ENCODE measurements at regions not wholly inside any gene's neighbourhood (a gene's known extent, or its start where the extent isn't known, plus 50 kb on each side); places are given as distances from the start of the nearest gene placed in this dataset.

- peak; percentile 39 for DNase-seq (ENCODE audit: low read depth)
These were observed 507.3 kb upstream of the CBLB start for GRCh38 chr3:106376016-106376570.

GRCh38 chr3:106379251-106379750, 510.5 kb upstream of the CBLB start:
- no peak for DNase-seq (ENCODE audit: low read depth)
- Histone ChIP-seq H3K9ac (ENCODE audit: low read length) (no peak overlapping the region), H3K4me3 (ENCODE audit: low read length) (no peak overlapping the region), H3K27me3 (replicated peaks; ENCODE audit: control insufficient read depth, insufficient read depth, low read length) (no peaks in the 10 kb centered on the region), H3K4me1 (ENCODE audit: control insufficient read depth, insufficient read depth, low read length) (no peaks in the 10 kb centered on the region), H3K9me3 (ENCODE audit: control insufficient read depth, low read length) (no peaks in the 10 kb centered on the region), H3K36me3 (ENCODE audit: control insufficient read depth, insufficient read depth, low read length, severe bottlenecking) (no peaks in the 10 kb centered on the region)

More at GRCh38 chr3:106376016-106376570, 507.3 kb upstream of the CBLB start:
- no peaks in the 10 kb centered on the region for H3K27me3 ChIP-seq (replicated peaks; ENCODE audit: control insufficient read depth, insufficient read depth, low read length)
- H3K4me3 ChIP-seq (ENCODE audit: low read length) = no peak overlapping the region
- H3K4me1 ChIP-seq (ENCODE audit: control insufficient read depth, insufficient read depth, low read length) = no peaks in the 10 kb centered on the region
- no peaks in the 10 kb centered on the region for H3K9me3 ChIP-seq (ENCODE audit: control insufficient read depth, low read length)
- H3K9ac ChIP-seq (ENCODE audit: low read length) = no peak overlapping the region
- no peaks in the 10 kb centered on the region for H3K36me3 ChIP-seq (ENCODE audit: control insufficient read depth, insufficient read depth, low read length, severe bottlenecking)

- Histone ChIP-seq H3K9ac (ENCODE audit: low read length) (no peak overlapping the region), H3K36me3 (ENCODE audit: control insufficient read depth, insufficient read depth, low read length, severe bottlenecking) (no peaks in the 10 kb centered on the region), H3K9me3 (ENCODE audit: control insufficient read depth, low read length) (no peaks in the 10 kb centered on the region), H3K4me1 (ENCODE audit: control insufficient read depth, insufficient read depth, low read length) (no peaks in the 10 kb centered on the region), H3K27me3 (replicated peaks; ENCODE audit: control insufficient read depth, insufficient read depth, low read length) (no peaks in the 10 kb centered on the region), H3K4me3 (ENCODE audit: low read length) (no peak overlapping the region)
- DNase-seq (ENCODE audit: low read depth) = peak; percentile 42
These were observed 511.4 kb upstream of the CBLB start for GRCh38 chr3:106380232-106380631.

- H3K4me1 ChIP-seq (ENCODE audit: control insufficient read depth, insufficient read depth, low read length) = no peaks in the 10 kb centered on the region
These were observed 512.6 kb upstream of the CBLB start for GRCh38 chr3:106381286-106381938.

GRCh38 chr3:106381939-106382335, 513.1 kb upstream of the CBLB start:
- no peak for DNase-seq (ENCODE audit: low read depth)
- Histone ChIP-seq H3K4me3 (ENCODE audit: low read length) (no peak overlapping the region), H3K9me3 (ENCODE audit: control insufficient read depth, low read length) (no peaks in the 10 kb centered on the region), H3K9ac (ENCODE audit: low read length) (no peak overlapping the region), H3K27me3 (replicated peaks; ENCODE audit: control insufficient read depth, insufficient read depth, low read length) (no peaks in the 10 kb centered on the region), H3K36me3 (ENCODE audit: control insufficient read depth, insufficient read depth, low read length, severe bottlenecking) (no peaks in the 10 kb centered on the region), H3K4me1 (ENCODE audit: control insufficient read depth, insufficient read depth, low read length) (no peaks in the 10 kb centered on the region)

More at GRCh38 chr3:106381286-106381938, 512.6 kb upstream of the CBLB start:
- Histone ChIP-seq H3K9ac (ENCODE audit: low read length) (no peak overlapping the region), H3K9me3 (ENCODE audit: control insufficient read depth, low read length) (no peaks in the 10 kb centered on the region), H3K36me3 (ENCODE audit: control insufficient read depth, insufficient read depth, low read length, severe bottlenecking) (no peaks in the 10 kb centered on the region), H3K27me3 (replicated peaks; ENCODE audit: control insufficient read depth, insufficient read depth, low read length) (no peaks in the 10 kb centered on the region), H3K4me3 (ENCODE audit: low read length) (no peak overlapping the region)
- no peak for DNase-seq (ENCODE audit: low read depth)

GRCh38 chr3:106386050-106386449, 517.2 kb upstream of the CBLB start:
- Histone ChIP-seq H3K9ac (ENCODE audit: low read length) (no peak overlapping the region), H3K27me3 (replicated peaks; ENCODE audit: control insufficient read depth, insufficient read depth, low read length) (no peaks in the 10 kb centered on the region), H3K36me3 (ENCODE audit: control insufficient read depth, insufficient read depth, low read length, severe bottlenecking) (no peaks in the 10 kb centered on the region), H3K4me1 (ENCODE audit: control insufficient read depth, insufficient read depth, low read length) (peaks cover under 1% of the 10 kb centered on the region), H3K9me3 (ENCODE audit: control insufficient read depth, low read length) (no peaks in the 10 kb centered on the region), H3K4me3 (ENCODE audit: low read length) (no peak overlapping the region)
- no peak for DNase-seq (ENCODE audit: low read depth)

- Histone ChIP-seq H3K9me3 (ENCODE audit: control insufficient read depth, low read length) (no peaks in the 10 kb centered on the region), H3K36me3 (ENCODE audit: control insufficient read depth, insufficient read depth, low read length, severe bottlenecking) (no peaks in the 10 kb centered on the region), H3K27me3 (replicated peaks; ENCODE audit: control insufficient read depth, insufficient read depth, low read length) (no peaks in the 10 kb centered on the region), H3K4me1 (ENCODE audit: control insufficient read depth, insufficient read depth, low read length) (peaks cover 3% of the 10 kb centered on the region), H3K9ac (ENCODE audit: low read length) (no peak overlapping the region), H3K4me3 (ENCODE audit: low read length) (no peak overlapping the region)
- no peak for DNase-seq (ENCODE audit: low read depth)
These were observed 524.1 kb upstream of the CBLB start for GRCh38 chr3:106392915-106393314.

GRCh38 chr3:106397006-106397405, 528.2 kb upstream of the CBLB start:
- no peaks in the 10 kb centered on the region for H3K36me3 ChIP-seq (ENCODE audit: control insufficient read depth, insufficient read depth, low read length, severe bottlenecking)
- H3K4me1 ChIP-seq (ENCODE audit: control insufficient read depth, insufficient read depth, low read length) = peaks cover 3% of the 10 kb centered on the region
- H3K9ac ChIP-seq (ENCODE audit: low read length) = no peak overlapping the region
- H3K27me3 ChIP-seq (replicated peaks; ENCODE audit: control insufficient read depth, insufficient read depth, low read length) = no peaks in the 10 kb centered on the region
- no peak for DNase-seq (ENCODE audit: low read depth)
- no peak overlapping the region for H3K4me3 ChIP-seq (ENCODE audit: low read length)
- no peaks in the 10 kb centered on the region for H3K9me3 ChIP-seq (ENCODE audit: control insufficient read depth, low read length)

GRCh38 chr3:106398891-106399600, 530.2 kb upstream of the CBLB start:
- Histone ChIP-seq H3K9me3 (ENCODE audit: control insufficient read depth, low read length) (no peaks in the 10 kb centered on the region), H3K4me1 (ENCODE audit: control insufficient read depth, insufficient read depth, low read length) (peaks cover 3% of the 10 kb centered on the region), H3K4me3 (ENCODE audit: low read length) (no peak overlapping the region), H3K27me3 (replicated peaks; ENCODE audit: control insufficient read depth, insufficient read depth, low read length) (no peaks in the 10 kb centered on the region), H3K36me3 (ENCODE audit: control insufficient read depth, insufficient read depth, low read length, severe bottlenecking) (no peaks in the 10 kb centered on the region), H3K9ac (ENCODE audit: low read length) (no peak overlapping the region)
- peak; percentile 44 for DNase-seq (ENCODE audit: low read depth)

- no peak for DNase-seq (ENCODE audit: low read depth)
- Histone ChIP-seq H3K9ac (ENCODE audit: low read length) (no peak overlapping the region), H3K4me3 (ENCODE audit: low read length) (no peak overlapping the region), H3K4me1 (ENCODE audit: control insufficient read depth, insufficient read depth, low read length) (peaks cover 3% of the 10 kb centered on the region), H3K9me3 (ENCODE audit: control insufficient read depth, low read length) (no peaks in the 10 kb centered on the region), H3K27me3 (replicated peaks; ENCODE audit: control insufficient read depth, insufficient read depth, low read length) (no peaks in the 10 kb centered on the region), H3K36me3 (ENCODE audit: control insufficient read depth, insufficient read depth, low read length, severe bottlenecking) (no peaks in the 10 kb centered on the region)
These were observed 530.9 kb upstream of the CBLB start for GRCh38 chr3:106399761-106400160.

GRCh38 chr3:106401666-106402490, 533.1 kb upstream of the CBLB start:
- H3K4me3 ChIP-seq (ENCODE audit: low read length) = no peak overlapping the region
- no peaks in the 10 kb centered on the region for H3K36me3 ChIP-seq (ENCODE audit: control insufficient read depth, insufficient read depth, low read length, severe bottlenecking)
- H3K9ac ChIP-seq (ENCODE audit: low read length) = no peak overlapping the region
- H3K4me1 ChIP-seq (ENCODE audit: control insufficient read depth, insufficient read depth, low read length) = peaks cover 3% of the 10 kb centered on the region
- H3K9me3 ChIP-seq (ENCODE audit: control insufficient read depth, low read length) = no peaks in the 10 kb centered on the region
- DNase-seq (ENCODE audit: low read depth) = peak; percentile 49
- no peaks in the 10 kb centered on the region for H3K27me3 ChIP-seq (replicated peaks; ENCODE audit: control insufficient read depth, insufficient read depth, low read length)
